GM23338 (cell line): ENCODE measurements at regions not wholly inside any gene's neighbourhood (a gene's known extent, or its start where the extent isn't known, plus 50 kb on each side); places are given as distances from the start of the nearest gene placed in this dataset.

ENCODE experiments used
- ATAC-seq: fragments of 200-7000 bp; cut with Tn5 transposase; 3 replicates; pipeline ENCODE4 v1.9.1; 2020
- DNase-seq: peaks from one replicate; pipeline ENCODE4 v3.0.0-alpha.2; 2015; ENCODE audit warnings: low spot score
- H2AFZ ChIP-seq: fragments of 200-600 bp; sonication (generic); 2 replicates; pipeline ENCODE4 v1.8.0; 2016; ENCODE audit warnings: antibody characterized with exemption, mild to moderate bottlenecking, moderate library complexity
- H3F3A ChIP-seq: fragments of 200-600 bp; sonication (generic); replicated peaks from 2 replicates; pipeline ENCODE4 v1.8.0; 2017; ENCODE audit warnings: antibody characterized with exemption, mixed run types, low read depth
- H3K27ac ChIP-seq: fragments of 200-600 bp; sonication (generic); 2 replicates; pipeline ENCODE4 v1.6.1; 2016; ENCODE audit warnings: low read depth
- H3K27me3 ChIP-seq: fragments of 200-600 bp; sonication (generic); 2 replicates; pipeline ENCODE4 v1.8.0; 2016; ENCODE audit warnings: mild to moderate bottlenecking, mixed run types, moderate library complexity; ENCODE audit not compliant: insufficient read depth
- H3K36me3 ChIP-seq: fragments of 200-600 bp; sonication (generic); 2 replicates; pipeline ENCODE4 v1.8.0; 2016; ENCODE audit warnings: mild to moderate bottlenecking; ENCODE audit not compliant: insufficient read depth
- H3K4me1 ChIP-seq: fragments of 200-600 bp; sonication (generic); 2 replicates; pipeline ENCODE4 v1.8.0; 2016; ENCODE audit warnings: mild to moderate bottlenecking, moderate library complexity; ENCODE audit not compliant: insufficient read depth
- H3K4me2 ChIP-seq: fragments of 200-600 bp; sonication (generic); 2 replicates; pipeline ENCODE4 v1.7.1; 2017; ENCODE audit warnings: mixed run types
- H3K4me3 ChIP-seq: fragments of 200-600 bp; sonication (generic); 2 replicates; pipeline ENCODE4 v1.6.1; 2016; ENCODE audit warnings: mixed run types
- H3K79me2 ChIP-seq: fragments of 200-600 bp; sonication (generic); replicated peaks from 2 replicates; pipeline ENCODE4 v1.8.0; 2017; ENCODE audit warnings: mild to moderate bottlenecking; ENCODE audit not compliant: insufficient read depth
- H3K9me2 ChIP-seq: fragments of 200-600 bp; sonication (generic); 2 replicates; pipeline ENCODE4 v1.8.0; 2017; ENCODE audit not compliant: insufficient read depth
- H4K20me1 ChIP-seq: fragments of 200-600 bp; sonication (generic); replicated peaks from 2 replicates; pipeline ENCODE4 v1.8.0; 2017; ENCODE audit warnings: mild to moderate bottlenecking; ENCODE audit not compliant: insufficient read depth
- H3K27ac Mint-ChIP-seq: 2 replicates; pipeline ENCODE4 v1.8.0; 2020; ENCODE audit warnings: inconsistent platforms, mild to moderate bottlenecking, moderate library complexity, mixed read lengths
- H3K27me3 Mint-ChIP-seq: 3 replicates; pipeline ENCODE4 v1.8.0; 2022; ENCODE audit warnings: low read depth, mild to moderate bottlenecking, moderate library complexity, mixed read lengths, inconsistent platforms; ENCODE audit not compliant: insufficient read depth, poor library complexity
- H3K36me3 Mint-ChIP-seq: 3 replicates; pipeline ENCODE4 v1.8.0; 2021; ENCODE audit warnings: low read depth, mild to moderate bottlenecking, inconsistent platforms, moderate library complexity, mixed read lengths
- H3K4me1 Mint-ChIP-seq: 3 replicates; pipeline ENCODE4 v1.8.0; 2020; ENCODE audit warnings: mild to moderate bottlenecking, inconsistent platforms, mixed read lengths
- H3K4me3 Mint-ChIP-seq: 3 replicates; pipeline ENCODE4 v1.8.0; 2021; ENCODE audit warnings: moderate library complexity, mild to moderate bottlenecking, inconsistent platforms, mixed read lengths
- H3K9me3 Mint-ChIP-seq: 3 replicates; pipeline ENCODE4 v1.8.0; 2020; ENCODE audit warnings: moderate library complexity, mild to moderate bottlenecking, inconsistent platforms, mixed read lengths
- CREB1 ChIP-seq: fragments of 250-450 bp; sonication (Bioruptor Pico); IDR thresholded peaks from 2 replicates; pipeline ENCODE4 v1.5.0; 2020; ENCODE audit warnings: low read depth, mild to moderate bottlenecking, moderate library complexity
- CTCF ChIP-seq, 2 experiments: fragments of 200-600 bp in 1 of 2; sonication (generic) in 1 of 2; conservative IDR thresholded peaks; 2 replicates each; pipeline versions ENCODE4 v1.5.1 to v1.6.1; 2016 to 2017; ENCODE audit warnings: antibody characterized with exemption in 2 of 2, low read depth in 2 of 2, mild to moderate bottlenecking in 2 of 2, moderate library complexity in 1 of 2
- ETS1 ChIP-seq: IDR thresholded peaks from 2 replicates; pipeline ENCODE4 v1.6.1; 2016; ENCODE audit warnings: antibody characterized with exemption
- EZH2 ChIP-seq: fragments of 200-600 bp; sonication (generic); IDR thresholded peaks from one replicate; pipeline ENCODE4 v1.8.0; 2017; ENCODE audit warnings: antibody characterized with exemption, mild to moderate bottlenecking, low read depth; ENCODE audit not compliant: unreplicated experiment
- EZH2phosphoT487 ChIP-seq: fragments of 200-600 bp; sonication (generic); IDR thresholded peaks from one replicate; pipeline ENCODE4 v1.8.1; 2018; ENCODE audit warnings: antibody characterized with exemption; ENCODE audit not compliant: unreplicated experiment
- JUNB ChIP-seq: IDR thresholded peaks from one replicate; pipeline ENCODE4 v1.6.1; 2016; ENCODE audit warnings: antibody characterized with exemption; ENCODE audit not compliant: unreplicated experiment
- STAT1 ChIP-seq: IDR thresholded peaks from one replicate; pipeline ENCODE4 v1.6.1; 2016; ENCODE audit warnings: antibody characterized with exemption; ENCODE audit not compliant: unreplicated experiment
- ZNF114 ChIP-seq: fragments of 250-450 bp; sonication (Bioruptor Pico); IDR thresholded peaks from 2 replicates; pipeline ENCODE4 v1.5.0; 2020; ENCODE audit warnings: mild to moderate bottlenecking, moderate library complexity
- ZNF331 ChIP-seq: fragments of 250-450 bp; sonication (Bioruptor Pico); IDR thresholded peaks from 2 replicates; pipeline ENCODE4 v1.5.0; 2020; ENCODE audit warnings: low read depth, mild to moderate bottlenecking, moderate library complexity
- TF ChIP-seq, protein P1 (sequence below): fragments of 250-450 bp; sonication (Bioruptor Pico); IDR thresholded peaks from 2 replicates; pipeline ENCODE4 v1.5.0; 2020; ENCODE audit warnings: mild to moderate bottlenecking, moderate library complexity

DNA sequence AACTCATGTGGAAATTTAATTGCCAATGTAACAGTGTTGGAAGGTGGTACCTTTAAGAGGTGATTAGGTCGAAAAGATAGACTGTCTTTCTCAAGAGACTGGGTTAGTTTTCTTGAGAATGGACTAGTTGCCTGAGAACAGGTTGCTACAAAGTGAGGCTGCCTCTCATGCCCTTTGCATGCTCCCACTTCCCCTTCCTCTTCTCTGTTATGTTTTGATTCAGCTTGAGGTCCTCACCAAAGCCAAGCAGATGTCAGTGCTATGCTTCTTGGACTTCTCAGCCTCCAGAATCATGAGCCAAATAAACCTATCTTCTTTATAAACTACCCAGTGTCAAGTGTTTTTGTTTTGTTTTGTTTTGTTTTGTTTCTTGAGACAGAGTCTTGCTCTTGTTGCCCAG, 187.0 kb upstream of the RUNX1 start:
- Histone ChIP-seq H3K27me3 (no peaks in the 10 kb centered on the region), H3K79me2 (no peaks in the 10 kb centered on the region), H3K4me1 (no peaks in the 10 kb centered on the region), H3K4me2 (no peak overlapping the region), H4K20me1 (no peaks in the 10 kb centered on the region), H3F3A (no peaks in the 10 kb centered on the region), H3K27ac (no peak overlapping the region), H2AFZ (no peak overlapping the region), H3K36me3 (no peaks in the 10 kb centered on the region), H3K9me2 (peaks cover 16% of the 10 kb centered on the region), H3K4me3 (no peak overlapping the region)
- no peak overlapping the region for H3K4me3 Mint-ChIP-seq
- TF ChIP-seq CTCF (conservative IDR thresholded peaks at IDR 0.05; ENCODE audit: low read depth in 2 of 2) (no peak), ZNF114 (CRISPR knock-in tag) (no peak), EZH2phosphoT487 (no peak), ETS1 (no peak), JUNB (no peak), CREB1 (CRISPR knock-in tag) (no peak), ZNF331 (CRISPR knock-in tag) (no peak), STAT1 (no peak), EZH2 (no peak)
- TF ChIP-seq, protein P1, sequence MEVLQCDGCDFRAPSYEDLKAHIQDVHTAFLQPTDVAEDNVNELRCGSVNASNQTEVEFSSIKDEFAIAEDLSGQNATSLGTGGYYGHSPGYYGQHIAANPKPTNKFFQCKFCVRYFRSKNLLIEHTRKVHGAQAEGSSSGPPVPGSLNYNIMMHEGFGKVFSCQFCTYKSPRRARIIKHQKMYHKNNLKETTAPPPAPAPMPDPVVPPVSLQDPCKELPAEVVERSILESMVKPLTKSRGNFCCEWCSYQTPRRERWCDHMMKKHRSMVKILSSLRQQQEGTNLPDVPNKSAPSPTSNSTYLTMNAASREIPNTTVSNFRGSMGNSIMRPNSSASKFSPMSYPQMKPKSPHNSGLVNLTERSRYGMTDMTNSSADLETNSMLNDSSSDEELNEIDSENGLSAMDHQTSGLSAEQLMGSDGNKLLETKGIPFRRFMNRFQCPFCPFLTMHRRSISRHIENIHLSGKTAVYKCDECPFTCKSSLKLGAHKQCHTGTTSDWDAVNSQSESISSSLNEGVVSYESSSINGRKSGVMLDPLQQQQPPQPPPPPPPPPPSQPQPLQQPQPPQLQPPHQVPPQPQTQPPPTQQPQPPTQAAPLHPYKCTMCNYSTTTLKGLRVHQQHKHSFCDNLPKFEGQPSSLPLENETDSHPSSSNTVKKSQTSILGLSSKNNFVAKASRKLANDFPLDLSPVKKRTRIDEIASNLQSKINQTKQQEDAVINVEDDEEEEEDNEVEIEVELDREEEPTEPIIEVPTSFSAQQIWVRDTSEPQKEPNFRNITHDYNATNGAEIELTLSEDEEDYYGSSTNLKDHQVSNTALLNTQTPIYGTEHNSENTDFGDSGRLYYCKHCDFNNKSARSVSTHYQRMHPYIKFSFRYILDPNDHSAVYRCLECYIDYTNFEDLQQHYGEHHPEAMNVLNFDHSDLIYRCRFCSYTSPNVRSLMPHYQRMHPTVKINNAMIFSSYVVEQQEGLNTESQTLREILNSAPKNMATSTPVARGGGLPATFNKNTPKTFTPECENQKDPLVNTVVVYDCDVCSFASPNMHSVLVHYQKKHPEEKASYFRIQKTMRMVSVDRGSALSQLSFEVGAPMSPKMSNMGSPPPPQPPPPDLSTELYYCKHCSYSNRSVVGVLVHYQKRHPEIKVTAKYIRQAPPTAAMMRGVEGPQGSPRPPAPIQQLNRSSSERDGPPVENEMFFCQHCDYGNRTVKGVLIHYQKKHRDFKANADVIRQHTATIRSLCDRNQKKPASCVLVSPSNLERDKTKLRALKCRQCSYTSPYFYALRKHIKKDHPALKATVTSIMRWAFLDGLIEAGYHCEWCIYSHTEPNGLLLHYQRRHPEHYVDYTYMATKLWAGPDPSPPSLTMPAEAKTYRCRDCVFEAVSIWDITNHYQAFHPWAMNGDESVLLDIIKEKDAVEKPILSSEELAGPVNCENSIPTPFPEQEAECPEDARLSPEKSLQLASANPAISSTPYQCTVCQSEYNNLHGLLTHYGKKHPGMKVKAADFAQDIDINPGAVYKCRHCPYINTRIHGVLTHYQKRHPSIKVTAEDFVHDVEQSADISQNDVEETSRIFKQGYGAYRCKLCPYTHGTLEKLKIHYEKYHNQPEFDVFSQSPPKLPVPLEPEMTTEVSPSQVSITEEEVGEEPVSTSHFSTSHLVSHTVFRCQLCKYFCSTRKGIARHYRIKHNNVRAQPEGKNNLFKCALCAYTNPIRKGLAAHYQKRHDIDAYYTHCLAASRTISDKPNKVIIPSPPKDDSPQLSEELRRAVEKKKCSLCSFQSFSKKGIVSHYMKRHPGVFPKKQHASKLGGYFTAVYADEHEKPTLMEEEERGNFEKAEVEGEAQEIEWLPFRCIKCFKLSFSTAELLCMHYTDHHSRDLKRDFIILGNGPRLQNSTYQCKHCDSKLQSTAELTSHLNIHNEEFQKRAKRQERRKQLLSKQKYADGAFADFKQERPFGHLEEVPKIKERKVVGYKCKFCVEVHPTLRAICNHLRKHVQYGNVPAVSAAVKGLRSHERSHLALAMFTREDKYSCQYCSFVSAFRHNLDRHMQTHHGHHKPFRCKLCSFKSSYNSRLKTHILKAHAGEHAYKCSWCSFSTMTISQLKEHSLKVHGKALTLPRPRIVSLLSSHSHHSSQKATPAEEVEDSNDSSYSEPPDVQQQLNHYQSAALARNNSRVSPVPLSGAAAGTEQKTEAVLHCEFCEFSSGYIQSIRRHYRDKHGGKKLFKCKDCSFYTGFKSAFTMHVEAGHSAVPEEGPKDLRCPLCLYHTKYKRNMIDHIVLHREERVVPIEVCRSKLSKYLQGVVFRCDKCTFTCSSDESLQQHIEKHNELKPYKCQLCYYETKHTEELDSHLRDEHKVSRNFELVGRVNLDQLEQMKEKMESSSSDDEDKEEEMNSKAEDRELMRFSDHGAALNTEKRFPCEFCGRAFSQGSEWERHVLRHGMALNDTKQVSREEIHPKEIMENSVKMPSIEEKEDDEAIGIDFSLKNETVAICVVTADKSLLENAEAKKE (CRISPR knock-in tag), result no peak
- no peaks in the 10 kb centered on the region for H3K27me3 Mint-ChIP-seq
- no peak overlapping the region for H3K27ac Mint-ChIP-seq
- H3K4me1 Mint-ChIP-seq, result peaks cover 4% of the 10 kb centered on the region; the same call in 2 of the 3 replicates
- H3K36me3 Mint-ChIP-seq, result no peaks in the 10 kb centered on the region
- peaks cover 3% of the 10 kb centered on the region; the same call in 1 of the 3 replicates for H3K9me3 Mint-ChIP-seq
- ATAC-seq, result no peak
- DNase-seq, result no peak
